ENCODE measurements at regions not wholly inside any gene's neighbourhood (a gene's known extent, or its start where the extent isn't known, plus 50 kb on each side); places are given as distances from the start of the nearest gene placed in this dataset.

DNA sequence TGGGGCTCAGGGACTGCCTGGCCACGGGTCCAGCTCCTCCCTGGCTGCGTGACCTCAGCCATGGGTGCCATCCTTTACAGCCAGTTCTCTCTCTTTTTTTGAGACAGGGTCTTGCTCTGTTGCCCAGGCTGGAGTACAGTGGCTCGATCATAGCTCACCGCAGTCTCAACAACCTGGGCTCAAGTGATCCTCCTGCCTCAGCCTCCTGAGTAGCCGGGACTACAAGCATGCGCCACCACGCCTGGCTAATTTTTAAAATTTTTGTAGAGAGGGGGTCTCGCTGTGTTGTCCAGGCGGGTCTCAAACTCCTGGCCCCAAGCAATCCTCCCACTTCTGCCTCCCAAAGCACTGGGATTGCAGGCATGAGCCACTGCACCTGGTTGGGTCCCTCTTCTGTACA is 75.4 kb downstream of the PTPRS start:
- H3K36me3 ChIP-seq: peaks cover 0 to 82% of the 10 kb centered on the region in 2 donors

DNA sequence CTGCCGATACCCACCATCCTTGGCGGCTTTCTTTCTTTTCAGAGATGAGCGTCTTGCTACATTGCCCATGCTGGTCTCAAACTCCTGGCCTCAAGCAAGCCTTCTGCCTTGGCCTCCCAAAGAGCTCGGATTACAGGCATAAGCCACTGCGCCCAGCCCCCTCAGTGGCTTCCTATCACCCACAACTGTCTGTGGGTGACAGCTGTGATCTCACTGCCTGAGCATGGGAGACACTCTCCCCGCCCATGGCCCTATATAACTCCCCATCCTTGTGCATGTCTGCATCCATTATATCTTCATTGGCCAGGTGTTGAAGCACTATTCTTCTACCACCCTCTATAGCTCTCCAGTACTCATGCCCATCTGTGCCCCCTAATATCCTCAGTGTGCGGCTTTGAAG is 76.2 kb downstream of the PTPRS start:
- no peak overlapping the region for H3K27ac ChIP-seq
- H3K4me1 ChIP-seq: no peaks in the 10 kb centered on the region
- 96% methylated on average over 4 of the region's 7 CpGs; no CpG with 5 or more reads in 1 of the 2 donors for WGBS, 2 donors (ENCODE audit: low coverage in 1 of 2)
- H3K27me3 ChIP-seq: no peaks in the 10 kb centered on the region
- no peak for TF ChIP-seq POLR2A (IDR thresholded peaks at IDR 0.05)
- no peak for ATAC-seq
- peaks cover 0 to 83% of the 10 kb centered on the region in 2 donors for H3K36me3 ChIP-seq
- H3K9me3 ChIP-seq: no peaks in the 10 kb centered on the region
- H3K4me3 ChIP-seq: no peak overlapping the region

More for the DNA sequence above, 75.4 kb downstream of the PTPRS start:
- no peak for TF ChIP-seq POLR2AphosphoS5 (IDR thresholded peaks at IDR 0.05)
- TF ChIP-seq, protein P1, sequence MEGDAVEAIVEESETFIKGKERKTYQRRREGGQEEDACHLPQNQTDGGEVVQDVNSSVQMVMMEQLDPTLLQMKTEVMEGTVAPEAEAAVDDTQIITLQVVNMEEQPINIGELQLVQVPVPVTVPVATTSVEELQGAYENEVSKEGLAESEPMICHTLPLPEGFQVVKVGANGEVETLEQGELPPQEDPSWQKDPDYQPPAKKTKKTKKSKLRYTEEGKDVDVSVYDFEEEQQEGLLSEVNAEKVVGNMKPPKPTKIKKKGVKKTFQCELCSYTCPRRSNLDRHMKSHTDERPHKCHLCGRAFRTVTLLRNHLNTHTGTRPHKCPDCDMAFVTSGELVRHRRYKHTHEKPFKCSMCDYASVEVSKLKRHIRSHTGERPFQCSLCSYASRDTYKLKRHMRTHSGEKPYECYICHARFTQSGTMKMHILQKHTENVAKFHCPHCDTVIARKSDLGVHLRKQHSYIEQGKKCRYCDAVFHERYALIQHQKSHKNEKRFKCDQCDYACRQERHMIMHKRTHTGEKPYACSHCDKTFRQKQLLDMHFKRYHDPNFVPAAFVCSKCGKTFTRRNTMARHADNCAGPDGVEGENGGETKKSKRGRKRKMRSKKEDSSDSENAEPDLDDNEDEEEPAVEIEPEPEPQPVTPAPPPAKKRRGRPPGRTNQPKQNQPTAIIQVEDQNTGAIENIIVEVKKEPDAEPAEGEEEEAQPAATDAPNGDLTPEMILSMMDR (IDR thresholded peaks at IDR 0.05): no peak
- no peak for TF ChIP-seq EP300 (IDR thresholded peaks at IDR 0.05)
- TF ChIP-seq POLR2A (IDR thresholded peaks at IDR 0.05): no peak
- no peak overlapping the region for H3K4me3 ChIP-seq
- no peaks in the 10 kb centered on the region for H3K4me1 ChIP-seq
- no peaks in the 10 kb centered on the region for H3K9me3 ChIP-seq
- H3K27me3 ChIP-seq: no peaks in the 10 kb centered on the region
- 100% methylated on average over 2 of the region's 9 CpGs; no CpG with 5 or more reads in 1 of the 2 donors for WGBS, 2 donors (ENCODE audit: low coverage in 1 of 2)
- H3K27ac ChIP-seq: no peak overlapping the region
- ATAC-seq: no peak

GRCh38 chr19:5263615-5264014 is 77.0 kb downstream of the PTPRS start:
- ATAC-seq: no peak
- no peaks in the 10 kb centered on the region for H3K27me3 ChIP-seq
- no peaks in the 10 kb centered on the region for H3K9me3 ChIP-seq
- no peak overlapping the region for H3K27ac ChIP-seq
- TF ChIP-seq, protein P1 (IDR thresholded peaks at IDR 0.05): no peak
- TF ChIP-seq POLR2AphosphoS5 (IDR thresholded peaks at IDR 0.05) (no peak), EP300 (IDR thresholded peaks at IDR 0.05) (no peak), POLR2A (IDR thresholded peaks at IDR 0.05) (no peak)
- no peaks in the 10 kb centered on the region for H3K4me1 ChIP-seq
- 82% methylated on average over 10 of the region's 23 CpGs; no CpG with 5 or more reads in 1 of the 2 donors for WGBS, 2 donors (ENCODE audit: low coverage in 1 of 2)
- no peak overlapping the region for H3K4me3 ChIP-seq
- peaks cover 0 to 83% of the 10 kb centered on the region in 2 donors for H3K36me3 ChIP-seq

DNA sequence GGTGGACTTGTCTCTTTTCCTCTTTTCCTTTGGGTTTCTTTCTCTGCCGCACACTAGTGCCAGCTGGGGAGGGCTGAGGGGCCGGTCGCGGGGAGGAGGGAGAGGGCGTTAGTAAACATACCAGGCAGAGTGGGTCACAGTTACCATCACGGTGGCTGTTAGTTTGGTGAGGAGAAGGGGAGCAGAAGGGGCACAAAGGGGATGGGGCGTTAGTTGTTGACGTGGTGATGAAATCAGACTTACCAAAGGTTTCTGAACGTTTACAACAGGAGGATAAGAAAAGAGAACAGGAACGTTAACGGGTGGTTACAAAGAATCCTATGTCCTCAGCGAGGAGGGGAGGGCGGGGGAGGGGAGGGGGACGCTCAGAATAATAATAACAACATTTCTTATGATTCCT is 77.9 kb downstream of the PTPRS start:
- ATAC-seq: no peak
- Histone ChIP-seq H3K4me1 (no peaks in the 10 kb centered on the region), H3K36me3 (peaks cover 0 to 90% of the 10 kb centered on the region in 2 donors), H3K4me3 (no peak overlapping the region), H3K27me3 (no peaks in the 10 kb centered on the region), H3K27ac (no peak overlapping the region), H3K9me3 (no peaks in the 10 kb centered on the region)
- TF ChIP-seq, protein P1 (IDR thresholded peaks at IDR 0.05): no peak
- TF ChIP-seq POLR2AphosphoS5 (IDR thresholded peaks at IDR 0.05) (no peak), POLR2A (IDR thresholded peaks at IDR 0.05) (no peak), EP300 (IDR thresholded peaks at IDR 0.05) (no peak)
- WGBS, 2 donors (ENCODE audit: low coverage in 1 of 2): 57 to 62% methylated on average over 7 to 13 of the region's 14 CpGs

DNA sequence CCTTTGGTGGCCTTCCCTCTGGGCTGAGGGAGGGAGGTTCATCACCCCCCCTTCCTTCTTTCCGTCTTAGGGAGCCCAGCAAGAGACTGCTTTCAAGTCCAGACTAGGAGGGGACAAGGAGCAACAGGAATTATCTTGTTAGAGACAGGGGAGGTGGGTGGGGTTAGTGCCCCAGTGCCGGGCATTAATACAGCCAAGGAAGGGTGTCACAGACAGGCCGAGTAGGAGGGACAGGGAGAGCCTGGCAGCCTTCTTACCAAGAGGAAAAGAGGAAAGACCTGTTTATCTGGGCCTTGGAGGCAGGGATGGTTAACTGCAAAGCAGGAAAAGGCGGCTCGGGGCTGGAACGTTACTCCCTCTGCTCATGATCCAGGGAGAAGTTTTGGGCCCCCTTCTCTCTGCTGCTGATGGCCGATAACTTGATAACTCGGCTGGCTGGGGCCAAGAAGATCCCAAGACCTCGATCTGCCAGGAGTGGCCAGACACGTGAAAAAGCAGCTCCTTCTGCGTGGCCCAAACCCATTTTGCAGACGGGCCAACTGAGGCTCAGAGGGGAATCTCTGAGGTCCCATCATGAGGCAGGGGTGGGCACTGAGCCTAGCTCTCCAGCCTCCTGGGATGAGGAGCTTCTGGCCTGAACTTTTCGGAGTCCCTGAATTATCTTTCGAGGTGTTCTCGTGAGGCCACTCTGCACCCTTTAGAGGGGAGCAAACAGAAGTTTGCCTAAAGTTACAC is 79.3 kb downstream of the PTPRS start:
- H3K36me3 ChIP-seq: peaks cover 0 to 96% of the 10 kb centered on the region in 2 donors
- H3K9me3 ChIP-seq: peaks cover 0 to 9% (median 0%) of the 10 kb centered on the region in 3 donors
- H3K27ac ChIP-seq: no peak overlapping the region
- 72% methylated on average over 6 of the region's 15 CpGs; no CpG with 5 or more reads in 1 of the 2 donors for WGBS, 2 donors (ENCODE audit: low coverage in 1 of 2)
- H3K4me1 ChIP-seq: no peaks in the 10 kb centered on the region
- no peaks in the 10 kb centered on the region for H3K27me3 ChIP-seq
- TF ChIP-seq, protein P1 (IDR thresholded peaks at IDR 0.05): no peak
- TF ChIP-seq EP300 (IDR thresholded peaks at IDR 0.05) (no peak), POLR2A (IDR thresholded peaks at IDR 0.05) (no peak), POLR2AphosphoS5 (IDR thresholded peaks at IDR 0.05) (no peak)
- ATAC-seq: no peak
- H3K4me3 ChIP-seq: no peak overlapping the region

All from gastroesophageal sphincter (tissue), 4 donors.